Panc1 (cell line): ENCODE measurements at regions not wholly inside any gene's neighbourhood (a gene's known extent, or its start where the extent isn't known, plus 50 kb on each side); places are given as distances from the start of the nearest gene placed in this dataset.

ENCODE experiments used
- ATAC-seq: fragments of 200-7000 bp; cut with Tn5 transposase; 2 replicates; pipeline ENCODE4 v1.9.1; 2020; ENCODE audit warnings: mild to moderate bottlenecking, moderate library complexity
- BruUV-seq: library from RNA; stranded (reverse); fragments of 400-500 nt; replicated peaks from 2 replicates; lab custom pipeline; 2021; lab: Mats Ljungman, UMichigan
- CTCF ChIA-PET: fragments of 300-600 bp; sonication (Branson Sonifier 250); formaldehyde crosslinking; loops from one replicate; lab custom pipeline; 2022; ENCODE audit warnings: antibody characterized with exemption; lab: Charles Lee
- POLR2A ChIA-PET: fragments of 300-600 bp; sonication (Branson Sonifier 250); formaldehyde crosslinking; loops from one replicate; lab custom pipeline; 2022; ENCODE audit warnings: antibody characterized with exemption; lab: Charles Lee
- DNase-seq: peaks from one replicate; pipeline ENCODE4 v3.0.0-alpha.2; 2010; ENCODE audit warnings: low read depth, low spot score
- H3K27ac ChIP-seq: 2 replicates; pipeline ENCODE4 v1.5.1; 2011; ENCODE audit warnings: mild to moderate bottlenecking, low read length, inconsistent platforms
- H3K27me3 ChIP-seq: fragments of 200-500 bp; sonication (Bioruptor generic); 2 replicates; pipeline ENCODE4 v1.6.0; 2014; ENCODE audit warnings: low read length, inconsistent platforms; ENCODE audit not compliant: control insufficient read depth, insufficient read depth
- H3K36me3 ChIP-seq: fragments of 200-500 bp; sonication (Bioruptor generic); 2 replicates; pipeline ENCODE4 v1.5.1; 2014; ENCODE audit warnings: inconsistent platforms, mild to moderate bottlenecking, low read length, moderate library complexity; ENCODE audit not compliant: control insufficient read depth, insufficient read depth
- H3K4me1 ChIP-seq: 2 replicates; pipeline ENCODE4 v1.5.1; 2011; ENCODE audit warnings: inconsistent platforms, mild to moderate bottlenecking, low read length, moderate library complexity; ENCODE audit not compliant: control insufficient read depth, insufficient read depth
- H3K4me3 ChIP-seq, 2 experiments: 2 replicates each; pipeline ENCODE4 v1.5.1; 2011 to 2012; ENCODE audit warnings: low read depth in 2 of 2, low read length in 2 of 2, mild to moderate bottlenecking in 2 of 2, inconsistent platforms in 1 of 2, moderate library complexity in 1 of 2
- H3K9me3 ChIP-seq: fragments of 200-500 bp; sonication (Bioruptor generic); 2 replicates; pipeline ENCODE4 v1.5.1; 2014; ENCODE audit warnings: low read depth, mild to moderate bottlenecking, inconsistent platforms, low read length, moderate library complexity; ENCODE audit not compliant: control insufficient read depth, insufficient read depth
- POLR2AphosphoS5 ChIP-seq: IDR thresholded peaks from 2 replicates; pipeline ENCODE4 v1.6.1; 2012; ENCODE audit warnings: mild to moderate bottlenecking, low read depth, low read length, moderate library complexity
- SIN3A ChIP-seq: IDR thresholded peaks from 2 replicates; pipeline ENCODE4 v1.6.1; 2012; ENCODE audit warnings: low read depth, mild to moderate bottlenecking, low read length, moderate library complexity, borderline replicate concordance; ENCODE audit not compliant: insufficient read depth
- TCF7L2 ChIP-seq: IDR thresholded peaks from 2 replicates; pipeline ENCODE4 v1.6.1; 2011; ENCODE audit warnings: mild to moderate bottlenecking, low read depth, low read length, inconsistent platforms
- in situ Hi-C: cut with HindIII; loops from 2 replicates; pipeline ENCODE4 v1.10.0; 2016; ENCODE audit warnings: low sequenced_read_pairs, low pct_unique_long_range_greater_than_20kb
- intact Hi-C: fragments of 100-400 bp; cut with micrococcal nuclease; formaldehyde crosslinking; loops from one replicate; pipeline ENCODE4 v1.10.0; 2022; ENCODE audit not compliant: unreplicated experiment
- TF ChIP-seq, protein P1 (sequence below), 2 experiments: IDR thresholded peaks; 2 replicates each; pipeline ENCODE4 v1.6.1; 2011 to 2012; ENCODE audit warnings: low read depth in 2 of 2, control low read depth in 1 of 2, low read length in 1 of 2, mild to moderate bottlenecking in 1 of 2, moderate library complexity in 1 of 2; ENCODE audit not compliant: insufficient read depth in 1 of 2
- TF ChIP-seq, protein P2 (sequence below): fragments of 450-650 bp; IDR thresholded peaks from 2 replicates; pipeline ENCODE4 v1.5.1; 2017; ENCODE audit warnings: mild to moderate bottlenecking

DNA sequence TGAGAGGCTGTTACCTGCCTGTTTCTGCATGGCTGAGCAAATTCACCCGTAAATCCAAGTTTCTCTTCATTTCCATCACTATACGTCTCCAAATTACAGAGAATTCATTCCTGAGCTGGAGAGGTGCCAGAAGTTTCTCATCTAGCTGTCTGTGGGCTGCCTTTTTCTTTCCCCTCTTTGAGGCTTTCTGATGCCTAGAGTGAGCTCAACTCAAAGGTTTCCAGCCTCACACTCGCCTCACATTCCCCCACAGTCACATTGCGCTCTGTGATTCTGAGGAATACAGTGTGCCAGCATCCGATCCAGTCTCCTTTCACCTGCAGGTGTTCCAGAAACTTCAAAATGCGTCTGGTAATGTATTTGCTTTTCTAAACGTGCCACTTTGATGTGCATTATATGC, 267.2 kb downstream of the MFSD1 start, which contains the start of gene IQCJ:
Gene IQCJ, plus strand, starts transcription at position 229 of the 400 bp plus-strand sequence.
- in situ Hi-C loops (no loop called here), intact Hi-C loops (no loop called here)
- no TSS peak for BruUV-seq
- TF ChIP-seq, protein P1, sequence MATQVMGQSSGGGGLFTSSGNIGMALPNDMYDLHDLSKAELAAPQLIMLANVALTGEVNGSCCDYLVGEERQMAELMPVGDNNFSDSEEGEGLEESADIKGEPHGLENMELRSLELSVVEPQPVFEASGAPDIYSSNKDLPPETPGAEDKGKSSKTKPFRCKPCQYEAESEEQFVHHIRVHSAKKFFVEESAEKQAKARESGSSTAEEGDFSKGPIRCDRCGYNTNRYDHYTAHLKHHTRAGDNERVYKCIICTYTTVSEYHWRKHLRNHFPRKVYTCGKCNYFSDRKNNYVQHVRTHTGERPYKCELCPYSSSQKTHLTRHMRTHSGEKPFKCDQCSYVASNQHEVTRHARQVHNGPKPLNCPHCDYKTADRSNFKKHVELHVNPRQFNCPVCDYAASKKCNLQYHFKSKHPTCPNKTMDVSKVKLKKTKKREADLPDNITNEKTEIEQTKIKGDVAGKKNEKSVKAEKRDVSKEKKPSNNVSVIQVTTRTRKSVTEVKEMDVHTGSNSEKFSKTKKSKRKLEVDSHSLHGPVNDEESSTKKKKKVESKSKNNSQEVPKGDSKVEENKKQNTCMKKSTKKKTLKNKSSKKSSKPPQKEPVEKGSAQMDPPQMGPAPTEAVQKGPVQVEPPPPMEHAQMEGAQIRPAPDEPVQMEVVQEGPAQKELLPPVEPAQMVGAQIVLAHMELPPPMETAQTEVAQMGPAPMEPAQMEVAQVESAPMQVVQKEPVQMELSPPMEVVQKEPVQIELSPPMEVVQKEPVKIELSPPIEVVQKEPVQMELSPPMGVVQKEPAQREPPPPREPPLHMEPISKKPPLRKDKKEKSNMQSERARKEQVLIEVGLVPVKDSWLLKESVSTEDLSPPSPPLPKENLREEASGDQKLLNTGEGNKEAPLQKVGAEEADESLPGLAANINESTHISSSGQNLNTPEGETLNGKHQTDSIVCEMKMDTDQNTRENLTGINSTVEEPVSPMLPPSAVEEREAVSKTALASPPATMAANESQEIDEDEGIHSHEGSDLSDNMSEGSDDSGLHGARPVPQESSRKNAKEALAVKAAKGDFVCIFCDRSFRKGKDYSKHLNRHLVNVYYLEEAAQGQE (IDR thresholded peaks at IDR 0.05; ENCODE audit: insufficient read depth in 1 of 2, low read depth in 2 of 2, low read length in 1 of 2), result no peak
- TF ChIP-seq, protein P2, sequence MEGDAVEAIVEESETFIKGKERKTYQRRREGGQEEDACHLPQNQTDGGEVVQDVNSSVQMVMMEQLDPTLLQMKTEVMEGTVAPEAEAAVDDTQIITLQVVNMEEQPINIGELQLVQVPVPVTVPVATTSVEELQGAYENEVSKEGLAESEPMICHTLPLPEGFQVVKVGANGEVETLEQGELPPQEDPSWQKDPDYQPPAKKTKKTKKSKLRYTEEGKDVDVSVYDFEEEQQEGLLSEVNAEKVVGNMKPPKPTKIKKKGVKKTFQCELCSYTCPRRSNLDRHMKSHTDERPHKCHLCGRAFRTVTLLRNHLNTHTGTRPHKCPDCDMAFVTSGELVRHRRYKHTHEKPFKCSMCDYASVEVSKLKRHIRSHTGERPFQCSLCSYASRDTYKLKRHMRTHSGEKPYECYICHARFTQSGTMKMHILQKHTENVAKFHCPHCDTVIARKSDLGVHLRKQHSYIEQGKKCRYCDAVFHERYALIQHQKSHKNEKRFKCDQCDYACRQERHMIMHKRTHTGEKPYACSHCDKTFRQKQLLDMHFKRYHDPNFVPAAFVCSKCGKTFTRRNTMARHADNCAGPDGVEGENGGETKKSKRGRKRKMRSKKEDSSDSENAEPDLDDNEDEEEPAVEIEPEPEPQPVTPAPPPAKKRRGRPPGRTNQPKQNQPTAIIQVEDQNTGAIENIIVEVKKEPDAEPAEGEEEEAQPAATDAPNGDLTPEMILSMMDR, result no peak
- TF ChIP-seq POLR2AphosphoS5, result no peak
- ChIA-PET POLR2A (no interaction called here), CTCF (no interaction called here)
- Histone ChIP-seq H3K4me1 (no peaks in the 10 kb centered on the region), H3K4me3 (no peak within 1 kb of the TSS), H3K9me3 (no peaks in the 10 kb centered on the region), H3K27ac (no peak within 1 kb of the TSS), H3K36me3 (no peaks in the 10 kb centered on the region), H3K27me3 (peaks cover 2% of the 10 kb centered on the region; the same call in 1 of the 2 replicates)
- ATAC-seq (no peak), DNase-seq (no peak)

DNA sequence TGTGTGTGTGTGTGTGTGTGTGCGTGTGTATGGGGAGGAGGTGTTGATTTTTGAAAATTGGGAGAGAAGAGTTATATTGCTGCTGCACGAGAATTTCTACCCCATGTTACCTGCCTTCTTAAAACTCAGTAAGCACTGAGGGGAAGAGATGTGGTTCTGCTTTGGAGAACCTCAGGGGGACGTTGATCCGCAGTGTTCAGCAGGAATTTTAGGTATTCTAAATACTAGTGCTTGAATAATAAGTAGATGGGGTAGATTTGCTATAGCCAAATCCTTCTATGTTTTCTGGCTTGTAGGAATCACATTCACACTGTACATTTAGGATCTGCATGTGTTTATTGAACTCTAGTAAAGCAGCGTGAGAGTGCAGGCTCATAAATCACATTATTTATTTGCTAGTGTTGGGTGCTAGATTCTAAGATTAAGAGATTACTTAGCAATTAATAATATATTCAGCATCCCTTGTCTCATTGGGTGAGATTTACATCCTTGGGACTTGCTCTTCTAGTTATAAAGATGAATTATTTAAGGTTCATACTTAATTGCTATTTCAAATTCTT, 268.1 kb downstream of the MFSD1 start:
- Histone ChIP-seq H3K4me1 (no peaks in the 10 kb centered on the region), H3K4me3 (no peak overlapping the region), H3K27me3 (peaks cover 2% of the 10 kb centered on the region; the same call in 1 of the 2 replicates), H3K9me3 (no peaks in the 10 kb centered on the region), H3K27ac (no peak overlapping the region), H3K36me3 (no peaks in the 10 kb centered on the region)
- TF ChIP-seq SIN3A, result no peak
- TF ChIP-seq, protein P1 (IDR thresholded peaks at IDR 0.05; ENCODE audit: insufficient read depth in 1 of 2, low read depth in 2 of 2, low read length in 1 of 2), result no peak
- no peak for TF ChIP-seq POLR2AphosphoS5
- no peak for TF ChIP-seq TCF7L2
- TF ChIP-seq, protein P2, result no peak
- in situ Hi-C loops (no loop called here), intact Hi-C loops (no loop called here)
- no peak for DNase-seq
- ATAC-seq, result no peak
- no TSS peak for BruUV-seq
- POLR2A ChIA-PET, result no interaction called here
- CTCF ChIA-PET, result no interaction called here
